Bronchial epithelial cell (primary cell): ENCODE measurements at regions not wholly inside any gene's neighbourhood (a gene's known extent, or its start where the extent isn't known, plus 50 kb on each side); places are given as distances from the start of the nearest gene placed in this dataset.
A peak's percentile ranks its signal among the peaks of the same experiment; 100 is the strongest.

Experiments used
- DNase-seq: peaks from one replicate; pipeline ENCODE4 v3.0.0-alpha.2; 2010; ENCODE audit warnings: low read depth
- FAIRE-seq: peaks from 2 replicates; lab custom pipeline; 2011; peaks lifted over from hg19 to GRCh38; lab: Jason Lieb, UNC
- H3K27me3 ChIP-seq: 2 replicates; pipeline ENCODE4 v1.5.1; 2011; ENCODE audit warnings: low read length; ENCODE audit not compliant: control insufficient read depth, insufficient read depth
- H3K36me3 ChIP-seq: 2 replicates; pipeline ENCODE4 v1.5.1; 2011; ENCODE audit warnings: low read length; ENCODE audit not compliant: control insufficient read depth, insufficient read depth
- H3K4me3 ChIP-seq: 2 replicates; pipeline ENCODE4 v1.5.1; 2011; ENCODE audit warnings: mild to moderate bottlenecking, low read depth, low read length, control low read depth
- CTCF ChIP-seq: IDR thresholded peaks from 2 replicates; pipeline ENCODE4 v1.5.1; 2011; ENCODE audit warnings: mild to moderate bottlenecking, moderate library complexity, low read length, control low read depth, inconsistent platforms; ENCODE audit not compliant: insufficient read depth, severe bottlenecking

- DNase-seq (no peak), FAIRE-seq (no peak)
- Histone ChIP-seq H3K27me3 (no peaks in the 10 kb centered on the region), H3K36me3 (no peaks in the 10 kb centered on the region), H3K4me3 (no peak overlapping the region)
- TF ChIP-seq CTCF = no peak
Observed at GRCh38 chr12:68506619-68507018, 104.1 kb upstream of the RAP1B start.

GRCh38 chr12:68507657-68508056 is 103.0 kb upstream of the RAP1B start:
- Histone ChIP-seq H3K4me3 (no peak overlapping the region), H3K36me3 (no peaks in the 10 kb centered on the region), H3K27me3 (no peaks in the 10 kb centered on the region)
- no peak for TF ChIP-seq CTCF
- DNase-seq = no peak
- no peak for FAIRE-seq

DNA sequence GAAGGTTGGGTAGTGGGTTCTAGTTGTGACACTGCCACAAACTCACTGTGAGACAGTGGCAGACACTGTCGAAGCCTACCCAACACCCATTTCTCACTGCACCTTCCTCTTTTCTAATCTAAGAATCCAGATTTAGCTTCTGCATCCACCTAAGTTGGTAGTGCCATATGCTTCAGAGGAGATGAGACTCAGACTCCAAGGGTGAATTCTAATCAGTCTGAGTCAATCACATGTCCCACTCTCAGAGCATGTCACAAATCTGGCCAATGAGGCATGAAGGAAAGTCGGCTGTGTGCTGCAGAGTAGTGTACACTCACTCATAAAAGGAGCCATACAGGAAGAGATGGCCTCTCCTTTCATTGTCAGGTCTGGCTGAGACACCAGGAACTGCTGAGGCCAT is 102.1 kb upstream of the RAP1B start:
- TF ChIP-seq CTCF = no peak
- Histone ChIP-seq H3K4me3 (no peak overlapping the region), H3K27me3 (no peaks in the 10 kb centered on the region), H3K36me3 (no peaks in the 10 kb centered on the region)
- no peak for FAIRE-seq
- no peak for DNase-seq

DNA sequence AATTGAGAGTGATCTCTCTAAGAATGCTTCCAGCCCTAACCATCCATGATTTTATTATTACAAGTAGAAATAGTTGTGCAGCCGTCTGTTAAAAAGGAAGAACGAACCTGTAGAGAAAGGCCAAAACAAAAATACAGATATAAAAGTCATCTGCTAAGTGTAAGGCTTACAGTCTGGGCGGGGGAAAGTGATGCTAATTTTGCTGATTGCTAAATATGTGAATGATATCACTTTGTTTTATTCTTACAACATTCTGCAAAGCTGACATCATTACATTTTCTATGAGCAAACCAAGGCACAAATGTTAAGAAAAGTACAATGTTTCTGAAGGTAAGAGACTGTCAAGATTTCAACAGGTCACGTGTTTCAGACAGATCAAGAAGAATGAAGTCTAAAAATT is 101.5 kb upstream of the RAP1B start:
- DNase-seq = no peak
- no peaks in the 10 kb centered on the region for H3K27me3 ChIP-seq
- H3K4me3 ChIP-seq = no peak overlapping the region
- no peak for FAIRE-seq
- H3K36me3 ChIP-seq = no peaks in the 10 kb centered on the region
- TF ChIP-seq CTCF = no peak

DNA sequence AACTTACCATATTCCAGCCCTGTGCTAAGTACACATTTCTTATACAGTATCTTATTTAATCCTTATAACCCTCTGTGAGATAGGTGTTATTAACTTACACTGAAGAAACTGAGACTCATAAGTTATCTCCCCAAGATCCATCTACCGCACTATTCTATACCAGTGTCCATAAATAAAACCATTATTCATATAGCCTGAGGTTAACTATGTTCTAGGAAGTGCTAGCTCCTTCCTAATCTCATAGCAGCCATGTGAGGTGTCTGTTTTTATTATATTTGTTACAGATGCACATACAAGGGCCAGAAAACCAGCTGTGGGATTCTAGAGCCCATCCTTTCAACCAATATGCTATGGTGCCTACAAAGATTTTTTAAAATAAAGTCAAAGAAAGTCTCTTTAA is 100.3 kb upstream of the RAP1B start:
- no peaks in the 10 kb centered on the region for H3K27me3 ChIP-seq
- no peak for TF ChIP-seq CTCF
- no peak overlapping the region for H3K4me3 ChIP-seq
- H3K36me3 ChIP-seq = no peaks in the 10 kb centered on the region
- DNase-seq (peak; percentile 59), FAIRE-seq (no peak)

DNA sequence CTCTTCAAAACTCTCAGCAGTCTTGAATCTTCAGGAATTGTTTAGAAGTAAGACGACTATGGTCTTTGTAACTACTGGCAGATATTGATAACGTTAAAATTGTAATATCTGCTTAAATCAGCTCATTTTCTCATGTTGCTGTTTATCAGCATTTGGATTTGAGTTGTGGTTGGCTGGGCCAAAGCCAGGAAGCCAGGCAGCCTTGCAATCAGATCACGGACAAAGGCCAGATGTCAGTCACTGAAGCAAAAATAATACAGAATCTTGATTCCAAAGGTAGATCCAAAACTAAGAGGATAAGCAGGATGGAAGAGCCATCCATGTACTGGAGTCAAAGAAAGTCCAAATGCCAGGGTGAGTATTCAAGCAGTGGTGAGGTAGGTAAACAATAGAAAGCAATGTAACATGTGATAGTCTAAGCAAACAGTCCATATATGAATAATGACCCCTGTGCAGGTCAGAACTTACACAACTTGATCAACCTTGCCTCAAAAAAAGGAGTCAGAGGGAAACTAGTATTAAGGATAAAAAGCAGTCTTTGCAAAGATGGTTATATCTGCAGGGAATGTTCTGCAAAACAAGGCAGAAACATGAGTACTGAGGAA is 95.8 kb upstream of the RAP1B start:
- Histone ChIP-seq H3K27me3 (no peaks in the 10 kb centered on the region), H3K4me3 (no peak overlapping the region), H3K36me3 (no peaks in the 10 kb centered on the region)
- DNase-seq = no peak
- no peak for FAIRE-seq
- TF ChIP-seq CTCF = no peak
